Uterus (tissue), 3 donors: ENCODE measurements at regions not wholly inside any gene's neighbourhood (a gene's known extent, or its start where the extent isn't known, plus 50 kb on each side); places are given as distances from the start of the nearest gene placed in this dataset.

Experiments
- DNase-seq, 2 donors: peaks; one replicate each; pipeline ENCODE4 v3.0.0-alpha.2; 2019 to 2020
- H3K27ac ChIP-seq, 2 donors: fragments of 200-600 bp; sonication (generic); 1 replicate in 1 of 2; 2 replicates in 1 of 2; pipeline ENCODE4 v1.5.1; 2016 to 2018
- H3K27me3 ChIP-seq, 2 donors: fragments of 200-600 bp; sonication (generic); one replicate each; pipeline ENCODE4 v1.5.1; 2018 to 2019; ENCODE audit warnings: control low read depth in 1 of 2
- H3K36me3 ChIP-seq, 2 donors: fragments of 200-600 bp; sonication (generic); one replicate each; pipeline ENCODE4 v1.5.1; 2019; ENCODE audit warnings: control low read depth in 1 of 2
- H3K4me1 ChIP-seq, 2 donors: fragments of 200-600 bp; sonication (generic); one replicate each; pipeline ENCODE4 v1.5.1; 2018 to 2019; ENCODE audit warnings: control low read depth in 1 of 2
- H3K4me3 ChIP-seq, 2 donors: fragments of 200-600 bp; sonication (generic); 1 replicate in 1 of 2; 2 replicates in 1 of 2; pipeline ENCODE4 v1.5.1; 2018 to 2019; ENCODE audit warnings: mild to moderate bottlenecking in 1 of 2
- H3K9me3 ChIP-seq, 2 donors: fragments of 200-600 bp; sonication (generic); one replicate each; pipeline ENCODE4 v1.5.1; 2019; ENCODE audit warnings: control low read depth in 1 of 2
- POLR2A ChIP-seq, 2 donors: fragments of 450-650 bp; IDR thresholded peaks; one replicate each; pipeline ENCODE4 v1.6.1; 2016; ENCODE audit warnings: antibody characterized with exemption in 2 of 2, mild to moderate bottlenecking in 1 of 2, moderate library complexity in 1 of 2
- intact Hi-C: fragments of 100-400 bp; cut with DNase I; formaldehyde crosslinking; loops from one replicate; pipeline ENCODE4 v1.15.1; 2023; ENCODE audit warnings: low total_unique reads
- TF ChIP-seq, protein P1 (sequence below), 4 experiments: fragments of 200-600 bp in 2 of 4; fragments of 450-650 bp in 2 of 4; sonication (generic) in 2 of 4; IDR thresholded peaks; one replicate each; pipeline ENCODE4 v1.5.1; 2016 to 2019; ENCODE audit warnings: antibody characterized with exemption in 4 of 4, mild to moderate bottlenecking in 2 of 4, moderate library complexity in 1 of 4
- donor health status: DM: yes; HTN: yes; CAD: no.

DNA sequence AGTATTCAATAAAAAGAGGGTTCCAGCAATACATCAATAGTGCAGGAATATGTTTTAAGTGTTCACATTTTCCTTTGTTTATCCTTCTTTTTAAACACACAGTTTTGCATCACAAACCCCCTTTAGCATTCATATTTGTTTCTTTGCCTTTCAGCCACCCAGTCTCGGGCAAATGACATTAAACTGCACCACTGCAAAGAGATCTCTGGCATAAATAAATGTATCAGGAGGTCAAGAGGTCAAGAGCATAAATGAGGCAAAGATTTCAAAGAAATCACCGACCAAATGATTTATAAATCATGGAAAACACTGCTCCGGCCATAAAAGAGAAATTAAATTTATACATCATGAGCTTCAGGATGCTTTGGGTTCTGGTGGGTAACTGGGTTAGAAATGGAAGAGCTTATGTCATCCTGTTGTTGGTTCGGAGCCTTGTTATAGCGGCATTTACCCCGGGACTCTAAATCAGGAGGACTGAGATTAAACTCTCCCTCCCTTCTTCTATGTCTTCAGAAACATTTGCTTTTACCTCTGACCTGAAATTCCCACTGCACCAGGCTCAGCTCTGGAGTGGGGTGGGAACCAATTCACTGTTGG is 449.6 kb upstream of the CLINT1 start:
- no peak overlapping the region for H3K27ac ChIP-seq
- H3K36me3 ChIP-seq = no peaks in the 10 kb centered on the region

DNA sequence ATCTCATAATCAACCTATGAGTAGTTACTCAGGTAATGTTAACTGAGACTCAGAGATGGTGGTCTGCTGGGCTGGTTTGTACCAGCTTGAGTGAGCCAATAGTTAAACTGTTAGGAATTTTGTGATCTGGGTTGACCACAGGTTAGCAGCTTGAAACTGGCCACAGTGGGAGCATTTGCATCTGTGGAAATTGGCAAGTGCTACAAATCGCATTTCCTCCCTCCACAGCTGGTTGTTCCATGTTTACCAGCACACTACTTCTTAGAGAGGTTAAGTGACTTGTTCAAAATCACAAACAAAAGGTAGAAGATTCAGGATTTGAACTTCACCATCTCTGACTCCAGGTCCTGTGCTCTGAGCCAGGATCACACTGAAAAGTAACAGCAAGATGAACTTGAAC is 446.9 kb upstream of the CLINT1 start:
- no peak for TF ChIP-seq POLR2A (IDR thresholded peaks at IDR 0.05)
- TF ChIP-seq, protein P1, sequence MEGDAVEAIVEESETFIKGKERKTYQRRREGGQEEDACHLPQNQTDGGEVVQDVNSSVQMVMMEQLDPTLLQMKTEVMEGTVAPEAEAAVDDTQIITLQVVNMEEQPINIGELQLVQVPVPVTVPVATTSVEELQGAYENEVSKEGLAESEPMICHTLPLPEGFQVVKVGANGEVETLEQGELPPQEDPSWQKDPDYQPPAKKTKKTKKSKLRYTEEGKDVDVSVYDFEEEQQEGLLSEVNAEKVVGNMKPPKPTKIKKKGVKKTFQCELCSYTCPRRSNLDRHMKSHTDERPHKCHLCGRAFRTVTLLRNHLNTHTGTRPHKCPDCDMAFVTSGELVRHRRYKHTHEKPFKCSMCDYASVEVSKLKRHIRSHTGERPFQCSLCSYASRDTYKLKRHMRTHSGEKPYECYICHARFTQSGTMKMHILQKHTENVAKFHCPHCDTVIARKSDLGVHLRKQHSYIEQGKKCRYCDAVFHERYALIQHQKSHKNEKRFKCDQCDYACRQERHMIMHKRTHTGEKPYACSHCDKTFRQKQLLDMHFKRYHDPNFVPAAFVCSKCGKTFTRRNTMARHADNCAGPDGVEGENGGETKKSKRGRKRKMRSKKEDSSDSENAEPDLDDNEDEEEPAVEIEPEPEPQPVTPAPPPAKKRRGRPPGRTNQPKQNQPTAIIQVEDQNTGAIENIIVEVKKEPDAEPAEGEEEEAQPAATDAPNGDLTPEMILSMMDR (IDR thresholded peaks at IDR 0.05) = no peak
- Histone ChIP-seq H3K27ac (no peak overlapping the region), H3K9me3 (no peaks in the 10 kb centered on the region), H3K27me3 (no peaks in the 10 kb centered on the region), H3K4me3 (no peak overlapping the region), H3K4me1 (no peaks in the 10 kb centered on the region), H3K36me3 (no peaks in the 10 kb centered on the region)
- intact Hi-C loops = no loop called here
- DNase-seq = no peak

More for the DNA sequence above, 449.6 kb upstream of the CLINT1 start:
- intact Hi-C loops = no loop called here
- Histone ChIP-seq H3K4me1 (no peaks in the 10 kb centered on the region), H3K9me3 (no peaks in the 10 kb centered on the region), H3K4me3 (no peak overlapping the region), H3K27me3 (no peaks in the 10 kb centered on the region)
- DNase-seq = no peak
- TF ChIP-seq, protein P1 (IDR thresholded peaks at IDR 0.05) = no peak
- TF ChIP-seq POLR2A (IDR thresholded peaks at IDR 0.05) = no peak

DNA sequence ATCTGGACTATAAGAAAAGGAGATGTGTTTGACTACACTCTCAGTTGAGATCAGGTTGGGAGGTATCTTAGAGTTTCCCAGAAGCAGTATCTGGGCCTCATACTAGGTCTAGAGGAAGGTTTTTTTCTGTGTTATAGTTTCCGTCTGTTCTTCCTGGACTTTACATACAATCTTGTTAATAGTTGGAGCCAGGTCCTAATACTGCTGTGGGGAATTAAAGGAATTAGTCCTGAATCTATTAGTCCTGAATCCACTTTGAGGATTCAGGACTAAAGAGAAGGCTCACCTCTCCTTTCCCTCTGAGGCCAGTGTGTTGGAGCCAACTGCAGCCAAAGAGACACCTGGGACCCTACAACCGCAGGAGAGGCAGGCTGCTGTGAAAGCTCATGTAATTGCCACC is 445.7 kb upstream of the CLINT1 start:
- no peaks in the 10 kb centered on the region for H3K4me1 ChIP-seq
- no peak for DNase-seq
- no peak for TF ChIP-seq POLR2A (IDR thresholded peaks at IDR 0.05)
- intact Hi-C loops = no loop called here
- no peaks in the 10 kb centered on the region for H3K27me3 ChIP-seq
- H3K27ac ChIP-seq = no peak overlapping the region
- H3K4me3 ChIP-seq = no peak overlapping the region
- H3K9me3 ChIP-seq = no peaks in the 10 kb centered on the region
- no peaks in the 10 kb centered on the region for H3K36me3 ChIP-seq

DNA sequence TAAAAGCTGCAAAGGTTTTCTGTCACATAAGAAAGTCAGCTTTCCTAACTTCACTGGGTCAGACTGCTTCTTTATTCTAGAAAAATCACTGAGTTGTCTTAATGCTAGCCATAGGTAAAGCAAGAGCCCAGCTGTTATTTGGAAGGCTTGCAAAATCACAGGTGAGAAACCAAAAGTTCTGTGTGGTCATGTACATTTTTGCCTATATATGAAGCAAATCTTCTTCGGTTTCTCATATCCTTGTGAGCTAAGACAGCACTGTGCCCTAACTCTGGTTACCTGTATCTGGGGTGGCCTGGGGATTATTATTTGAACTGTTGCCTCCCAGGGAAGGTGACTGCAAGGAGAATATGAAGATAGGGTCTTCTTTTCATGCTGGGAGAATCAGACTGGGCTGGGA is 444.9 kb upstream of the CLINT1 start:
- Histone ChIP-seq H3K9me3 (no peaks in the 10 kb centered on the region), H3K4me1 (no peaks in the 10 kb centered on the region), H3K36me3 (no peaks in the 10 kb centered on the region), H3K4me3 (no peak overlapping the region), H3K27me3 (no peaks in the 10 kb centered on the region), H3K27ac (no peak overlapping the region)
- TF ChIP-seq POLR2A (IDR thresholded peaks at IDR 0.05) = no peak
- TF ChIP-seq, protein P1 (IDR thresholded peaks at IDR 0.05) = no peak
- intact Hi-C loops = no loop called here
- no peak for DNase-seq

DNA sequence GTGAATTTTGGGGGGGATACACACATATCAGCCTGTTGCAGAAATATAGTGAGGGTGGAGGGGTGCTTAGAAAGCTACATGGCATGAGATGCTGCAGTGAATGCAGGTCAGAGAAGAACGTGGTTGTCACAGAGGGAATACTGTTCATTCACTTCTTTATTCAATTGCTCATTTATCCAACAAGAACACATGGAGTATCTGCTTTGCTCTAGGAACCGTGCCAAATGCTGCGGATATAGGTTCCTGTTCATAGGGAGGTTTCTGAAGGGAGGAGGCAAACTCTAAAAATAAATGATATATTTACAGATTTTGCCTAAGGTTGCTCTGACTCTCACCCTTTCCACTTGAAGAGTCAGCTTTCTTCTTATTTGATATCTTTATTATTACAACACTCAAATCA is 444.3 kb upstream of the CLINT1 start:
- no peaks in the 10 kb centered on the region for H3K9me3 ChIP-seq
- no peaks in the 10 kb centered on the region for H3K27me3 ChIP-seq
- no peaks in the 10 kb centered on the region for H3K36me3 ChIP-seq
- intact Hi-C loops = no loop called here
- H3K4me1 ChIP-seq = no peaks in the 10 kb centered on the region
- H3K27ac ChIP-seq = no peak overlapping the region
- H3K4me3 ChIP-seq = no peak overlapping the region
- TF ChIP-seq, protein P1 (IDR thresholded peaks at IDR 0.05) = no peak
- no peak for TF ChIP-seq POLR2A (IDR thresholded peaks at IDR 0.05)
- DNase-seq = no peak

DNA sequence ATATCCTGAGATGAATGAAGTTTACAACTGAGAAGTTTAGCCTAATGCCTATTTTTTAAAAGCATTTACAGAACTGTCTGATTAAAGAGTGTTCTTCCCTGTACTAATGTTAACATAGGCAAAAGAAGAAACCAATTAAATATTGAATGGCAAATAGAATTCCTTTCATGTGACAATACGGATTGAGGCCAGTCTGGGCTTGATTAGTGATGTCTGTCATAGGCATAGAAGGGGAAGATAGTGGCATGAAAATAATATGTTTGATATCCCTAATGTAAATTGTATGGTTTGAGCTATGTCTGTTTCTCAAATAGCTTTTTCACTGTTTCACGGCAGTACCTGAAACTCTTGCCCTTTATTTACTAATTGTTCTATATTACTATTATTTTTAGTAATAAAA is 443.1 kb upstream of the CLINT1 start:
- no peak overlapping the region for H3K4me3 ChIP-seq
- no peaks in the 10 kb centered on the region for H3K27me3 ChIP-seq
- intact Hi-C loops = no loop called here
- no peak for TF ChIP-seq POLR2A (IDR thresholded peaks at IDR 0.05)
- TF ChIP-seq, protein P1 (IDR thresholded peaks at IDR 0.05) = no peak
- no peak overlapping the region for H3K27ac ChIP-seq
- no peaks in the 10 kb centered on the region for H3K36me3 ChIP-seq
- no peaks in the 10 kb centered on the region for H3K4me1 ChIP-seq
- no peak for DNase-seq
- H3K9me3 ChIP-seq = peaks cover 0 to 6% of the 10 kb centered on the region in 2 donors
